SK-N-SH treated with all-trans-retinoic acid at 6 μM for 48 hours (cell line): ENCODE measurements at regions not wholly inside any gene's neighbourhood (a gene's known extent, or its start where the extent isn't known, plus 50 kb on each side); places are given as distances from the start of the nearest gene placed in this dataset.

Experiments
- ATAC-seq: fragments of 200-7000 bp; cut with Tn5 transposase; 3 replicates; pipeline ENCODE4 v1.9.1; 2020; ENCODE audit warnings: mild to moderate bottlenecking, moderate library complexity
- ARNTL ChIP-seq: fragments of 450-650 bp; formaldehyde crosslinking; IDR thresholded peaks from 2 replicates; pipeline ENCODE4 v1.5.0; 2020; ENCODE audit warnings: low read depth, mild to moderate bottlenecking, moderate library complexity, borderline replicate concordance
- BACH2 ChIP-seq: fragments of 250-450 bp; sonication (Bioruptor Pico); IDR thresholded peaks from 2 replicates; pipeline ENCODE4 v1.9.0; 2021; ENCODE audit warnings: mild to moderate bottlenecking, borderline replicate concordance
- CREB5 ChIP-seq: fragments of 250-450 bp; sonication (Bioruptor Pico); IDR thresholded peaks from 2 replicates; pipeline ENCODE4 v1.5.1; 2020; ENCODE audit warnings: low read depth, mild to moderate bottlenecking, moderate library complexity
- CSDC2 ChIP-seq: fragments of 250-450 bp; sonication (Bioruptor Pico); IDR thresholded peaks from 2 replicates; pipeline ENCODE4 v1.5.0; 2020; ENCODE audit warnings: mild to moderate bottlenecking, moderate library complexity
- CSRNP3 ChIP-seq: fragments of 250-450 bp; sonication (Bioruptor Pico); IDR thresholded peaks from 2 replicates; pipeline ENCODE4 v1.5.1; 2021; ENCODE audit warnings: mild to moderate bottlenecking, moderate library complexity
- ESRRG ChIP-seq: fragments of 250-450 bp; sonication (Bioruptor Pico); IDR thresholded peaks from 2 replicates; pipeline ENCODE4 v1.6.1; 2021; ENCODE audit warnings: mild to moderate bottlenecking
- GLIS3 ChIP-seq: fragments of 250-450 bp; sonication (Bioruptor Pico); IDR thresholded peaks from 2 replicates; pipeline ENCODE4 v1.5.0; 2020; ENCODE audit warnings: mild to moderate bottlenecking, moderate library complexity
- ISL1 ChIP-seq: fragments of 250-450 bp; sonication (Bioruptor Pico); IDR thresholded peaks from 2 replicates; pipeline ENCODE4 v2.1.2; 2022; ENCODE audit warnings: mild to moderate bottlenecking, moderate library complexity
- PATZ1 ChIP-seq: fragments of 250-450 bp; sonication (Bioruptor Pico); IDR thresholded peaks from 2 replicates; pipeline ENCODE4 v1.8.0; 2020; ENCODE audit warnings: mild to moderate bottlenecking, moderate library complexity, borderline replicate concordance
- RARB ChIP-seq: fragments of 250-450 bp; sonication (Bioruptor Pico); IDR thresholded peaks from 2 replicates; pipeline ENCODE4 v1.8.0; 2021; ENCODE audit warnings: mild to moderate bottlenecking, moderate library complexity
- SNAI2 ChIP-seq: fragments of 250-450 bp; sonication (Bioruptor Pico); IDR thresholded peaks from 2 replicates; pipeline ENCODE4 v1.5.0; 2020; ENCODE audit warnings: mild to moderate bottlenecking, moderate library complexity
- TSHZ2 ChIP-seq: fragments of 250-450 bp; sonication (Bioruptor Pico); IDR thresholded peaks from 2 replicates; pipeline ENCODE4 v1.5.0; 2020; ENCODE audit warnings: mild to moderate bottlenecking, moderate library complexity
- ZFP3 ChIP-seq: fragments of 250-450 bp; sonication (Bioruptor Pico); IDR thresholded peaks from 2 replicates; pipeline ENCODE4 v1.5.0; 2020; ENCODE audit warnings: mild to moderate bottlenecking, moderate library complexity
- ZFP30 ChIP-seq: fragments of 450-650 bp; formaldehyde crosslinking; IDR thresholded peaks from 2 replicates; pipeline ENCODE4 v1.5.0; 2022; ENCODE audit warnings: mild to moderate bottlenecking, moderate library complexity
- ZNF565 ChIP-seq: fragments of 450-650 bp; formaldehyde crosslinking; conservative IDR thresholded peaks from 2 replicates; pipeline ENCODE4 v1.5.0; 2020; ENCODE audit warnings: low read depth, mild to moderate bottlenecking, moderate library complexity
- ZNF70 ChIP-seq: fragments of 450-650 bp; formaldehyde crosslinking; IDR thresholded peaks from 2 replicates; pipeline ENCODE4 v1.5.0; 2020; ENCODE audit warnings: mild to moderate bottlenecking, moderate library complexity
- ZNF8 ChIP-seq: fragments of 450-650 bp; formaldehyde crosslinking; IDR thresholded peaks from 2 replicates; pipeline ENCODE4 v1.5.0; 2020; ENCODE audit warnings: mild to moderate bottlenecking, moderate library complexity

- ATAC-seq: no peak
- TF ChIP-seq PATZ1 (no peak), RARB (no peak), BACH2 (no peak), ZFP30 (no peak), ARNTL (no peak), ISL1 (CRISPR knock-in tag) (no peak), TSHZ2 (CRISPR knock-in tag) (no peak), ZFP3 (no peak)
These were observed 312.6 kb downstream of the BMPER start for GRCh38 chr7:34217972-34218371.

- TF ChIP-seq TSHZ2 (CRISPR knock-in tag) (no peak), ZFP30 (no peak), ARNTL (no peak), ISL1 (CRISPR knock-in tag) (no peak), GLIS3 (CRISPR knock-in tag) (no peak), CSDC2 (no peak), ZNF565 (CRISPR knock-in tag) (no peak)
These were observed 313.9 kb downstream of the BMPER start for GRCh38 chr7:34219153-34219718.

GRCh38 chr7:34220506-34221185, 315.3 kb downstream of the BMPER start:
- no peak for ATAC-seq
- TF ChIP-seq ARNTL (no peak), CSRNP3 (CRISPR knock-in tag) (no peak), GLIS3 (CRISPR knock-in tag) (no peak)

More at GRCh38 chr7:34219153-34219718, 313.9 kb downstream of the BMPER start:
- no peak for ATAC-seq

- TF ChIP-seq ZNF8 (CRISPR knock-in tag) (no peak), ZNF70 (no peak), TSHZ2 (CRISPR knock-in tag) (no peak), ZFP3 (no peak), ESRRG (CRISPR knock-in tag) (no peak), CREB5 (no peak), PATZ1 (no peak), RARB (no peak), SNAI2 (no peak)
- no peak for ATAC-seq
These were observed 317.0 kb downstream of the BMPER start for GRCh38 chr7:34222316-34222715.
